ENCODE measurements at regions not wholly inside any gene's neighbourhood (a gene's known extent, or its start where the extent isn't known, plus 50 kb on each side); places are given as distances from the start of the nearest gene placed in this dataset.

- no peak for TF ChIP-seq PRMT3 (CRISPR knock-in tag; IDR thresholded peaks at IDR 0.05; ENCODE audit: borderline replicate concordance, low read depth)
- no peak for TF ChIP-seq ZNF784 (CRISPR knock-in tag; IDR thresholded peaks at IDR 0.05; ENCODE audit: borderline replicate concordance)
- no peak for TF ChIP-seq KDM5A (IDR thresholded peaks at IDR 0.05; ENCODE audit: borderline replicate concordance, low read length)
- no peak for TF ChIP-seq MLXIP (CRISPR knock-in tag; IDR thresholded peaks at IDR 0.05; ENCODE audit: borderline replicate concordance)
- TF ChIP-seq SOX6 (IDR thresholded peaks at IDR 0.05) = no peak
- TF ChIP-seq SOX6 (CRISPR knock-in tag; IDR thresholded peaks at IDR 0.05) = peak; percentile 61
- peak; percentile 65; the same call in 1 of the 2 replicates for TF ChIP-seq GATAD2A (CRISPR knock-in tag; IDR thresholded peaks at IDR 0.05)
- no peak for TF ChIP-seq SP1 (IDR thresholded peaks at IDR 0.05)
- no peak for TF ChIP-seq SP1 (CRISPR knock-in tag; IDR thresholded peaks at IDR 0.05)
- TF ChIP-seq ZNF839 (CRISPR knock-in tag; IDR thresholded peaks at IDR 0.05; ENCODE audit: borderline replicate concordance) = no peak; the same call in 1 of the 2 replicates
- TF ChIP-seq KAT7 (CRISPR knock-in tag; IDR thresholded peaks at IDR 0.05; ENCODE audit: borderline replicate concordance) = no peak
- TF ChIP-seq ZNF407 (CRISPR knock-in tag; IDR thresholded peaks at IDR 0.05; ENCODE audit: not compliant biosample characterization) = no peak
- 0 out of 2 replicates have a peak, but pooled peaks have one; percentile 10 for TF ChIP-seq HINFP (CRISPR knock-in tag; IDR thresholded peaks at IDR 0.05; ENCODE audit: low read depth)
- TF ChIP-seq RFXAP (CRISPR knock-in tag; IDR thresholded peaks at IDR 0.05; ENCODE audit: borderline replicate concordance) = no peak
Observed at GRCh38 chr17:77299256-77300015, 158.7 kb downstream of the SEC14L1 start (continued).

All from HepG2 (cell line).